H9 (cell line): ENCODE measurements at regions not wholly inside any gene's neighbourhood (a gene's known extent, or its start where the extent isn't known, plus 50 kb on each side); places are given as distances from the start of the nearest gene placed in this dataset.

Experiments
- DNase-seq: peaks from one replicate; pipeline ENCODE4 v3.0.0-alpha.2; 2017
- H2AFZ ChIP-seq: one replicate; pipeline ENCODE4 v1.6.1; 2013; ENCODE audit warnings: mild to moderate bottlenecking, low read length, control low read depth, moderate library complexity
- H2AK5ac ChIP-seq: 2 replicates; pipeline ENCODE4 v1.6.1; 2013; ENCODE audit warnings: low read length, control low read depth, mixed read lengths; ENCODE audit not compliant: insufficient read length
- H2BK120ac ChIP-seq: one replicate; pipeline ENCODE4 v1.6.1; 2013; ENCODE audit warnings: low read depth, mild to moderate bottlenecking, low read length, control low read depth, inconsistent platforms; ENCODE audit not compliant: poor library complexity, severe bottlenecking
- H2BK12ac ChIP-seq: 2 replicates; pipeline ENCODE4 v1.6.1; 2013; ENCODE audit warnings: low read length, control low read depth, mixed read lengths, low read depth; ENCODE audit not compliant: insufficient read length
- H2BK15ac ChIP-seq: 2 replicates; pipeline ENCODE4 v1.6.1; 2013; ENCODE audit warnings: low read depth, low read length, control low read depth
- H2BK20ac ChIP-seq: one replicate; pipeline ENCODE4 v1.6.1; 2013; ENCODE audit warnings: low read depth, mild to moderate bottlenecking, low read length, control low read depth, inconsistent platforms; ENCODE audit not compliant: poor library complexity, severe bottlenecking
- H2BK5ac ChIP-seq: 2 replicates; pipeline ENCODE4 v1.6.1; 2013; ENCODE audit warnings: low read length, control low read depth, mixed read lengths; ENCODE audit not compliant: insufficient read length
- H3K14ac ChIP-seq: 2 replicates; pipeline ENCODE4 v1.6.1; 2013; ENCODE audit warnings: low read length, control low read depth; ENCODE audit not compliant: insufficient read depth
- H3K18ac ChIP-seq: 2 replicates; pipeline ENCODE4 v1.6.1; 2013; ENCODE audit warnings: low read depth, mild to moderate bottlenecking, mixed read lengths, low read length, control low read depth; ENCODE audit not compliant: insufficient read length
- H3K23ac ChIP-seq: 2 replicates; pipeline ENCODE4 v1.6.1; 2013; ENCODE audit warnings: low read length, control low read depth, mixed read lengths, low read depth; ENCODE audit not compliant: insufficient read length
- H3K23me2 ChIP-seq: 2 replicates; pipeline ENCODE4 v1.6.1; 2013; ENCODE audit warnings: low read depth, mild to moderate bottlenecking, mixed read lengths, low read length, control low read depth; ENCODE audit not compliant: insufficient read length, poor library complexity, severe bottlenecking
- H3K27ac ChIP-seq: 2 replicates; pipeline ENCODE4 v1.5.1; 2013; ENCODE audit warnings: low read length, control low read depth, mixed read lengths, low read depth; ENCODE audit not compliant: insufficient read length
- H3K27me3 ChIP-seq: 2 replicates; pipeline ENCODE4 v1.6.1; 2013; ENCODE audit warnings: low read length, control low read depth, inconsistent platforms; ENCODE audit not compliant: insufficient read depth
- H3K4ac ChIP-seq: 2 replicates; pipeline ENCODE4 v1.6.1; 2013; ENCODE audit warnings: low read depth, mild to moderate bottlenecking, control low read depth, inconsistent platforms, low read length, moderate library complexity
- H3K4me1 ChIP-seq: 2 replicates; pipeline ENCODE4 v1.6.1; 2013; ENCODE audit warnings: low read length, control low read depth, inconsistent platforms; ENCODE audit not compliant: insufficient read depth
- H3K4me2 ChIP-seq: 2 replicates; pipeline ENCODE4 v1.6.1; 2013; ENCODE audit warnings: low read length, control low read depth, mixed read lengths; ENCODE audit not compliant: insufficient read length, insufficient read depth
- H3K56ac ChIP-seq: 2 replicates; pipeline ENCODE4 v1.6.1; 2013; ENCODE audit warnings: low read depth, mild to moderate bottlenecking, mixed read lengths, low read length, control low read depth; ENCODE audit not compliant: insufficient read length
- H3K79me1 ChIP-seq: 2 replicates; pipeline ENCODE4 v1.6.1; 2013; ENCODE audit warnings: low read depth, mild to moderate bottlenecking, moderate library complexity, low read length, control low read depth, inconsistent platforms; ENCODE audit not compliant: insufficient read depth, poor library complexity, severe bottlenecking
- H3K79me2 ChIP-seq: 2 replicates; pipeline ENCODE4 v1.6.1; 2013; ENCODE audit warnings: low read length, control low read depth, inconsistent platforms; ENCODE audit not compliant: insufficient read depth
- H3K9ac ChIP-seq: 2 replicates; pipeline ENCODE4 v1.6.1; 2013; ENCODE audit warnings: low read length, control low read depth, mixed read lengths; ENCODE audit not compliant: insufficient read length; ENCODE audit errors: extremely low read depth
- H3K9me3 ChIP-seq: one replicate; pipeline ENCODE4 v1.6.1; 2013; ENCODE audit warnings: low read depth, low read length, inconsistent platforms; ENCODE audit not compliant: control insufficient read depth
- H3T11ph ChIP-seq: one replicate; pipeline ENCODE4 v1.6.1; 2013; ENCODE audit warnings: mild to moderate bottlenecking, low read length, control low read depth, inconsistent platforms
- H4K20me1 ChIP-seq: one replicate; pipeline ENCODE4 v1.6.1; 2013; ENCODE audit not compliant: control insufficient read depth, insufficient read length, insufficient read depth
- H4K5ac ChIP-seq: 2 replicates; pipeline ENCODE4 v1.6.1; 2013; ENCODE audit warnings: low read depth, mild to moderate bottlenecking, mixed read lengths, low read length, control low read depth; ENCODE audit not compliant: insufficient read length
- H4K8ac ChIP-seq: replicated peaks from 2 replicates; pipeline ENCODE4 v1.6.1; 2013; ENCODE audit warnings: low read length, control low read depth, mixed read lengths, low read depth; ENCODE audit not compliant: insufficient read length
- H4K91ac ChIP-seq: 2 replicates; pipeline ENCODE4 v1.6.1; 2013; ENCODE audit warnings: low read depth, mild to moderate bottlenecking, moderate library complexity, mixed read lengths, low read length, control low read depth; ENCODE audit not compliant: insufficient read length
- H3K27ac Mint-ChIP-seq, 3 experiments: 2 replicates in 2 of 3; 3 replicates in 1 of 3; pipeline ENCODE4 v1.8.0; 2020 to 2021; ENCODE audit warnings: mixed read lengths in 3 of 3, mild to moderate bottlenecking in 1 of 3, moderate library complexity in 1 of 3
- H3K27me3 Mint-ChIP-seq: 2 replicates; pipeline ENCODE4 v1.8.0; 2021; ENCODE audit warnings: low read depth, mild to moderate bottlenecking, moderate library complexity, mixed read lengths
- H3K36me3 Mint-ChIP-seq, 3 experiments: 2 replicates in 2 of 3; 3 replicates in 1 of 3; pipeline ENCODE4 v1.8.0; 2020 to 2021; ENCODE audit warnings: low read depth in 3 of 3, mixed read lengths in 3 of 3; ENCODE audit not compliant: insufficient read depth in 1 of 3
- H3K4me1 Mint-ChIP-seq, 2 experiments: 2 replicates each; pipeline ENCODE4 v1.8.0; 2020; ENCODE audit warnings: mixed read lengths in 2 of 2
- H3K4me3 Mint-ChIP-seq, 2 experiments: 2 replicates in 1 of 2; 3 replicates in 1 of 2; pipeline ENCODE4 v1.8.0; 2020 to 2021; ENCODE audit warnings: mild to moderate bottlenecking in 2 of 2, mixed read lengths in 2 of 2, moderate library complexity in 1 of 2
- H3K9me3 Mint-ChIP-seq, 2 experiments: 2 replicates in 1 of 2; 3 replicates in 1 of 2; pipeline ENCODE4 v1.8.0; 2020; ENCODE audit warnings: mild to moderate bottlenecking in 2 of 2, mixed read lengths in 2 of 2, moderate library complexity in 1 of 2
- CTCF ChIP-seq: fragments of 200-600 bp; sonication (generic); conservative IDR thresholded peaks from 3 replicates; pipeline ENCODE4 v1.8.0; 2021; ENCODE audit warnings: antibody characterized with exemption, mild to moderate bottlenecking
- WGBS: extraction: QIAGEN DNeasy Blood & Tissue Kit; methylation state at CpG from one replicate; pipeline ENCODE4 v1.1.7; 2013; ENCODE audit warnings: missing lambda C conversion rate, low lambda C conversion rate, mixed read lengths; ENCODE audit not compliant: insufficient read length; ENCODE audit errors: extremely low coverage; 5-methylcytosine and 5-hydroxymethylcytosine counted together

GRCh38 chr10:128969551-128969950, 497.5 kb upstream of the MGMT start:
- Histone ChIP-seq H3K56ac (no peak overlapping the region), H3K23ac (no peak overlapping the region), H3K9ac (no peak overlapping the region), H2BK5ac (no peak overlapping the region), H2AK5ac (no peak overlapping the region), H3K9me3 (no peaks in the 10 kb centered on the region), H3K79me1 (no peaks in the 10 kb centered on the region), H3K4me2 (no peak overlapping the region), H3T11ph (no peak overlapping the region), H2BK15ac (no peak overlapping the region), H2BK12ac (no peak overlapping the region), H3K18ac (no peak overlapping the region), H3K4ac (no peak overlapping the region), H3K79me2 (no peaks in the 10 kb centered on the region), H3K27me3 (no peaks in the 10 kb centered on the region), H4K8ac (no peak overlapping the region), H3K23me2 (no peaks in the 10 kb centered on the region), H2AFZ (no peak overlapping the region), H4K5ac (no peak overlapping the region), H3K4me1 (peaks cover 2% of the 10 kb centered on the region; the same call in 1 of the 2 replicates), H3K14ac (no peak overlapping the region), H4K20me1 (no peaks in the 10 kb centered on the region), H2BK20ac (no peak overlapping the region), H4K91ac (no peak overlapping the region), H2BK120ac (no peak overlapping the region), H3K27ac (no peak overlapping the region)
- no peak for DNase-seq
- peaks cover 0 to 4% (median 0%) of the 10 kb centered on the region in 3 experiments; a peak in 2 of 7 replicates for H3K36me3 Mint-ChIP-seq
- no peak overlapping the region for H3K4me3 Mint-ChIP-seq
- H3K9me3 Mint-ChIP-seq = peaks cover 6 to 7% of the 10 kb centered on the region in 2 experiments; a peak in 3 of 5 replicates
- WGBS = no CpG with 5 or more reads among the region's 11 CpGs
- no peak for TF ChIP-seq CTCF
- H3K4me1 Mint-ChIP-seq = peaks cover 5 to 7% of the 10 kb centered on the region in 2 experiments; a peak in 3 of 4 replicates
- H3K27me3 Mint-ChIP-seq = peaks cover 4% of the 10 kb centered on the region
- H3K27ac Mint-ChIP-seq = no peak overlapping the region
